OCI-LY1 (cell line): ENCODE measurements at regions not wholly inside any gene's neighbourhood (a gene's known extent, or its start where the extent isn't known, plus 50 kb on each side); places are given as distances from the start of the nearest gene placed in this dataset.

Source experiments
- H2AFZ ChIP-seq: fragments of 200-600 bp; sonication (generic), shearing (Covaris generic); 2 replicates; pipeline ENCODE4 v1.6.0; 2014; ENCODE audit warnings: antibody characterized with exemption, mild to moderate bottlenecking, low read length
- H3F3A ChIP-seq: fragments of 200-600 bp; sonication (generic), shearing (Covaris generic); 2 replicates; pipeline ENCODE4 v1.6.0; 2014; ENCODE audit warnings: mild to moderate bottlenecking, antibody characterized with exemption, low read length, moderate library complexity; ENCODE audit not compliant: insufficient read depth
- H3K27ac ChIP-seq: fragments of 200-600 bp; sonication (generic); 2 replicates; pipeline ENCODE4 v1.5.1; 2014; ENCODE audit warnings: low read length, mixed run types, mild to moderate bottlenecking, low read depth; ENCODE audit not compliant: poor library complexity, severe bottlenecking
- H3K27me3 ChIP-seq: fragments of 200-600 bp; sonication (generic); 2 replicates; pipeline ENCODE4 v1.6.0; 2014; ENCODE audit warnings: antibody characterized with exemption, mild to moderate bottlenecking, low read length, moderate library complexity; ENCODE audit not compliant: insufficient read depth
- H3K36me3 ChIP-seq: fragments of 200-600 bp; sonication (generic); 2 replicates; pipeline ENCODE4 v1.6.1; 2014; ENCODE audit warnings: mild to moderate bottlenecking, antibody characterized with exemption, low read length, moderate library complexity, mixed read lengths; ENCODE audit not compliant: insufficient read depth
- H3K4me1 ChIP-seq: fragments of 200-600 bp; sonication (generic); 2 replicates; pipeline ENCODE4 v1.5.1; 2014; ENCODE audit warnings: mild to moderate bottlenecking, low read length, moderate library complexity; ENCODE audit not compliant: insufficient read depth, severe bottlenecking
- H3K4me2 ChIP-seq: fragments of 200-600 bp; sonication (generic), shearing (Covaris generic); 2 replicates; pipeline ENCODE4 v1.6.1; 2014; ENCODE audit warnings: low read length
- H3K4me3 ChIP-seq: fragments of 200-600 bp; sonication (generic); 2 replicates; pipeline ENCODE4 v1.5.1; 2014; ENCODE audit warnings: low read length, low read depth, mild to moderate bottlenecking, mixed read lengths; ENCODE audit not compliant: poor library complexity, severe bottlenecking
- H3K79me2 ChIP-seq: fragments of 200-600 bp; shearing (Covaris generic); 2 replicates; pipeline ENCODE4 v1.6.1; 2016; ENCODE audit warnings: mixed run types, low read length, mixed read lengths; ENCODE audit not compliant: insufficient read depth
- H3K9ac ChIP-seq: fragments of 200-600 bp; sonication (generic), shearing (Covaris generic); 2 replicates; pipeline ENCODE4 v1.6.1; 2014; ENCODE audit warnings: mild to moderate bottlenecking, low read length, mixed read lengths
- H3K9me2 ChIP-seq: fragments of 200-600 bp; sonication (generic), shearing (Covaris generic); 2 replicates; pipeline ENCODE4 v1.6.1; 2014; ENCODE audit warnings: low read depth, mild to moderate bottlenecking, low read length, mixed read lengths
- H3K9me3 ChIP-seq: fragments of 200-600 bp; shearing (Covaris generic); 2 replicates; pipeline ENCODE4 v1.6.1; 2014; ENCODE audit warnings: low read length, mixed read lengths
- H4K20me1 ChIP-seq: fragments of 200-600 bp; sonication (generic), shearing (Covaris generic); 2 replicates; pipeline ENCODE4 v1.6.0; 2016; ENCODE audit warnings: mild to moderate bottlenecking, low read length; ENCODE audit not compliant: insufficient read depth
- CTCF ChIP-seq: fragments of 200-600 bp; sonication (generic), shearing (Covaris generic); IDR thresholded peaks from 2 replicates; pipeline ENCODE4 v1.5.1; 2017; ENCODE audit warnings: mild to moderate bottlenecking, antibody characterized with exemption, low read length, moderate library complexity, mixed read lengths
- EZH2 ChIP-seq: fragments of 200-600 bp; sonication (generic), shearing (Covaris generic); IDR thresholded peaks from 2 replicates; pipeline ENCODE4 v1.8.0; 2017; ENCODE audit warnings: borderline replicate concordance, mixed run types, mild to moderate bottlenecking, antibody characterized with exemption, low read length, moderate library complexity, mixed read lengths

GRCh38 chr1:96581772-96582171 lies 139.8 kb upstream of the PTBP2 start:
- Histone ChIP-seq H3F3A (no peaks in the 10 kb centered on the region), H2AFZ (no peak overlapping the region), H3K9me2 (no peaks in the 10 kb centered on the region), H3K4me1 (no peaks in the 10 kb centered on the region), H3K27ac (no peak overlapping the region), H3K9me3 (no peaks in the 10 kb centered on the region), H3K4me3 (no peak overlapping the region), H3K36me3 (no peaks in the 10 kb centered on the region), H4K20me1 (no peaks in the 10 kb centered on the region), H3K4me2 (no peak overlapping the region), H3K79me2 (no peaks in the 10 kb centered on the region), H3K27me3 (no peaks in the 10 kb centered on the region), H3K9ac (no peak overlapping the region)
- TF ChIP-seq EZH2 (no peak), CTCF (no peak)

GRCh38 chr1:96583903-96584302 lies 137.7 kb upstream of the PTBP2 start:
- no peak overlapping the region for H3K4me2 ChIP-seq
- H3F3A ChIP-seq = no peaks in the 10 kb centered on the region
- H3K79me2 ChIP-seq = no peaks in the 10 kb centered on the region
- TF ChIP-seq CTCF (no peak), EZH2 (no peak)
- H3K4me1 ChIP-seq = no peaks in the 10 kb centered on the region
- H3K4me3 ChIP-seq = no peak overlapping the region
- H3K9me2 ChIP-seq = no peaks in the 10 kb centered on the region
- no peak overlapping the region for H2AFZ ChIP-seq
- H4K20me1 ChIP-seq = no peaks in the 10 kb centered on the region
- no peaks in the 10 kb centered on the region for H3K9me3 ChIP-seq
- H3K36me3 ChIP-seq = no peaks in the 10 kb centered on the region
- H3K27ac ChIP-seq = no peak overlapping the region
- H3K9ac ChIP-seq = no peak overlapping the region
- no peaks in the 10 kb centered on the region for H3K27me3 ChIP-seq

GRCh38 chr1:96587222-96587621 lies 134.4 kb upstream of the PTBP2 start:
- Histone ChIP-seq H3K36me3 (no peaks in the 10 kb centered on the region), H3K9ac (no peak overlapping the region), H2AFZ (no peak overlapping the region), H3F3A (no peaks in the 10 kb centered on the region), H3K4me2 (no peak overlapping the region), H3K27ac (no peak overlapping the region), H3K27me3 (no peaks in the 10 kb centered on the region), H4K20me1 (no peaks in the 10 kb centered on the region), H3K4me3 (no peak overlapping the region), H3K9me3 (no peaks in the 10 kb centered on the region), H3K79me2 (no peaks in the 10 kb centered on the region), H3K4me1 (no peaks in the 10 kb centered on the region), H3K9me2 (no peaks in the 10 kb centered on the region)
- TF ChIP-seq CTCF = no peak
